ENCODE measurements at regions not wholly inside any gene's neighbourhood (a gene's known extent, or its start where the extent isn't known, plus 50 kb on each side); places are given as distances from the start of the nearest gene placed in this dataset.

GRCh38 chr7:136061433-136061832, 84.3 kb upstream of the MTPN start:
- Histone ChIP-seq H2BK20ac (ENCODE audit: low read length) (0 out of 2 replicates have a peak overlapping the region, but pooled peaks have one; percentile 7), H3K9me3 (ENCODE audit: insufficient read depth in 2 of 2, low read depth in 1 of 2, low read length in 1 of 2) (no peaks in the 10 kb centered on the region), H2BK15ac (ENCODE audit: low read length) (no peak overlapping the region), H2AFZ (ENCODE audit: low read length) (no peak overlapping the region), H3K36me3 (ENCODE audit: control insufficient read depth in 2 of 4, insufficient read depth in 4 of 4, low read length in 3 of 4) (no peaks in the 10 kb centered on the region), H3K4me3 (ENCODE audit: extremely low read depth in 1 of 4, insufficient read depth in 2 of 4, low read depth in 3 of 4, low read length in 4 of 4) (no peak overlapping the region), H4K8ac (ENCODE audit: extremely low read depth, insufficient read depth, low read length) (no peak overlapping the region), H3K4me1 (replicated peaks in 1 of 4; ENCODE audit: control insufficient read depth in 3 of 4, insufficient read depth in 4 of 4, low read length in 3 of 4) (no peaks in the 10 kb centered on the region), H3K14ac (ENCODE audit: insufficient read length) (no peak overlapping the region), H2BK12ac (ENCODE audit: low read depth, low read length) (no peak overlapping the region), H4K5ac (ENCODE audit: insufficient read length, low read depth, low read length) (no peak overlapping the region), H3K23ac (ENCODE audit: insufficient read length) (no peak overlapping the region), H4K20me1 (replicated peaks in 1 of 2; ENCODE audit: control insufficient read depth in 1 of 2, insufficient read depth in 2 of 2, low read length in 2 of 2) (no peaks in the 10 kb centered on the region), H4K91ac (replicated peaks; ENCODE audit: insufficient read length, low read length) (no peak overlapping the region), H3K23me2 (ENCODE audit: low read depth, low read length) (no peaks in the 10 kb centered on the region), H3K18ac (ENCODE audit: extremely low read depth, low read length) (no peak overlapping the region), H3K9ac (replicated peaks in 1 of 4; ENCODE audit: extremely low read depth in 1 of 4, low read depth in 3 of 4, low read length in 3 of 4) (no peak overlapping the region), H3K4me2 (ENCODE audit: insufficient read depth in 1 of 2, low read depth in 2 of 2, low read length in 2 of 2) (no peak overlapping the region), H3K27ac (ENCODE audit: low read depth, low read length) (no peak overlapping the region), H2BK120ac (replicated peaks; ENCODE audit: low read depth, low read length) (no peak overlapping the region), H3K27me3 (replicated peaks in 1 of 4; ENCODE audit: control insufficient read depth in 3 of 4, extremely low read depth in 1 of 4, insufficient read depth in 3 of 4, low read length in 3 of 4) (no peaks in the 10 kb centered on the region), H3K56ac (replicated peaks; ENCODE audit: insufficient read length, low read depth, low read length) (no peak overlapping the region), H2AK5ac (ENCODE audit: low read depth, low read length) (no peak overlapping the region), H3K79me1 (ENCODE audit: low read depth, low read length) (no peaks in the 10 kb centered on the region), H3K4ac (replicated peaks; ENCODE audit: insufficient read length, low read depth, low read length) (no peak overlapping the region), H3K79me2 (ENCODE audit: control insufficient read depth in 1 of 2, insufficient read depth in 2 of 2, low read length in 2 of 2) (no peaks in the 10 kb centered on the region), H2BK5ac (ENCODE audit: low read depth, low read length) (no peak overlapping the region)
- CTCF ChIA-PET (ENCODE audit: partially characterized antibody) = interaction anchor here (0.7 kb wide), 1 partner anchor 884 kb away, joined by 4 read pairs; no protein-coding TSS in a partner anchor
- FAIRE-seq (peak; percentile 7), DNase-seq (ENCODE audit: low read depth in 1 of 2, low spot score in 2 of 2) (no peak)
- POLR2A ChIA-PET (ENCODE audit: partially characterized antibody) = no interaction called here
- 94% methylated on average over 3 of the region's 3 CpGs; no CpG with 5 or more reads in 1 of the 2 experiments for WGBS, 2 experiments (ENCODE audit: extremely low coverage in 1 of 2, insufficient coverage in 1 of 2, insufficient read length in 1 of 2, insufficient replicate concordance in 2 of 2, low coverage in 1 of 2, low lambda C conversion rate in 2 of 2, missing lambda C conversion rate in 1 of 2)
- 0 out of 2 replicates have a peak, but pooled peaks have one; percentile 15 for TF ChIP-seq TEAD4 (IDR thresholded peaks at IDR 0.05; ENCODE audit: low read depth, low read length)
- TF ChIP-seq, protein P1, sequence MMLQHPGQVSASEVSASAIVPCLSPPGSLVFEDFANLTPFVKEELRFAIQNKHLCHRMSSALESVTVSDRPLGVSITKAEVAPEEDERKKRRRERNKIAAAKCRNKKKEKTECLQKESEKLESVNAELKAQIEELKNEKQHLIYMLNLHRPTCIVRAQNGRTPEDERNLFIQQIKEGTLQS (IDR thresholded peaks at IDR 0.05; ENCODE audit: insufficient read depth, low read depth, low read length) = no peak
